Liver (tissue), 8 donors: ENCODE measurements at regions not wholly inside any gene's neighbourhood (a gene's known extent, or its start where the extent isn't known, plus 50 kb on each side); places are given as distances from the start of the nearest gene placed in this dataset.

Experiments
- DNase-seq: peaks from one replicate; pipeline ENCODE4 v3.0.0-alpha.2; 2017; ENCODE audit warnings: low spot score
- H3K27ac ChIP-seq, 2 donors: one replicate each; pipeline ENCODE4 v1.7.0; 2013; ENCODE audit warnings: inconsistent platforms in 2 of 2, low read length in 2 of 2, control low read depth in 1 of 2, low read depth in 1 of 2, mild to moderate bottlenecking in 1 of 2
- H3K27me3 ChIP-seq, 4 donors: one replicate each; pipeline versions ENCODE4 v1.6.1 to v1.7.0; 2013; ENCODE audit warnings: low read length in 3 of 4, inconsistent platforms in 1 of 4, mild to moderate bottlenecking in 1 of 4, moderate library complexity in 1 of 4; ENCODE audit not compliant: control insufficient read depth in 4 of 4, insufficient read depth in 4 of 4
- H3K36me3 ChIP-seq, 4 donors: one replicate each; pipeline versions ENCODE4 v1.6.1 to v1.7.0; 2013; ENCODE audit warnings: low read length in 3 of 4, mild to moderate bottlenecking in 3 of 4, low read depth in 1 of 4, moderate library complexity in 1 of 4; ENCODE audit not compliant: control insufficient read depth in 4 of 4, insufficient read depth in 3 of 4
- H3K4me1 ChIP-seq, 4 donors: one replicate each; pipeline versions ENCODE4 v1.6.1 to v1.7.0; 2013; ENCODE audit warnings: low read length in 3 of 4, mild to moderate bottlenecking in 3 of 4, moderate library complexity in 1 of 4; ENCODE audit not compliant: control insufficient read depth in 4 of 4, insufficient read depth in 4 of 4
- H3K4me3 ChIP-seq, 3 donors: one replicate each; pipeline versions ENCODE4 v1.6.1 to v1.7.0; 2013; ENCODE audit warnings: low read length in 3 of 3, control low read depth in 1 of 3, low read depth in 1 of 3, mild to moderate bottlenecking in 1 of 3
- H3K9ac ChIP-seq, 2 donors: one replicate each; pipeline ENCODE4 v1.7.0; 2013; ENCODE audit warnings: low read length in 2 of 2, mild to moderate bottlenecking in 2 of 2, moderate library complexity in 2 of 2, control low read depth in 1 of 2, low read depth in 1 of 2
- H3K9me3 ChIP-seq, 4 donors: one replicate each; pipeline versions ENCODE4 v1.6.1 to v1.7.0; 2013; ENCODE audit warnings: low read length in 3 of 4; ENCODE audit not compliant: control insufficient read depth in 4 of 4
- ATF3 ChIP-seq: IDR thresholded peaks from 2 replicates; pipeline ENCODE4 v1.6.1; 2016; ENCODE audit warnings: antibody characterized with exemption
- CTCF ChIP-seq: fragments of 150-350 bp; IDR thresholded peaks from 2 replicates; pipeline ENCODE4 v1.5.1; 2017; ENCODE audit warnings: improper control_type of control experiment, low read depth, low read length; ENCODE audit not compliant: missing input control
- FOXA2 ChIP-seq: IDR thresholded peaks from 2 replicates; pipeline ENCODE4 v1.6.1; 2016; ENCODE audit warnings: antibody characterized with exemption
- GABPA ChIP-seq, 2 donors: IDR thresholded peaks in 1 of 2; conservative IDR thresholded peaks in 1 of 2; 2 replicates each; pipeline ENCODE4 v1.6.1; 2016; ENCODE audit warnings: antibody characterized with exemption in 2 of 2, mild to moderate bottlenecking in 1 of 2, moderate library complexity in 1 of 2
- HNF4A ChIP-seq, 2 donors: conservative IDR thresholded peaks; 2 replicates each; pipeline ENCODE4 v1.6.1; 2016; ENCODE audit warnings: antibody characterized with exemption in 2 of 2, mild to moderate bottlenecking in 2 of 2
- NR2F2 ChIP-seq: IDR thresholded peaks from 2 replicates; pipeline ENCODE4 v1.6.1; 2016; ENCODE audit warnings: antibody characterized with exemption
- RAD21 ChIP-seq, 2 donors: IDR thresholded peaks; 2 replicates each; pipeline ENCODE4 v1.6.1; 2016; ENCODE audit warnings: antibody characterized with exemption in 2 of 2, mild to moderate bottlenecking in 2 of 2
- RXRA ChIP-seq, 2 donors: IDR thresholded peaks; 2 replicates each; pipeline ENCODE4 v1.6.1; 2017 to 2018; ENCODE audit warnings: antibody characterized with exemption in 2 of 2, mild to moderate bottlenecking in 1 of 2
- SP1 ChIP-seq: IDR thresholded peaks from 2 replicates; pipeline ENCODE4 v1.6.1; 2018; ENCODE audit warnings: antibody characterized with exemption, mild to moderate bottlenecking
- TAF1 ChIP-seq: conservative IDR thresholded peaks from 2 replicates; pipeline ENCODE4 v1.6.1; 2016; ENCODE audit warnings: antibody characterized with exemption, mild to moderate bottlenecking
- YY1 ChIP-seq: IDR thresholded peaks from 2 replicates; pipeline ENCODE4 v1.6.1; 2016; ENCODE audit warnings: antibody characterized with exemption, mild to moderate bottlenecking
- WGBS: extraction: QIAGEN DNeasy Blood & Tissue Kit; methylation state at CpG from one replicate; pipeline ENCODE4 v1.1.7; 2013; 5-methylcytosine and 5-hydroxymethylcytosine counted together
- TF ChIP-seq, protein P1 (sequence below): IDR thresholded peaks from 2 replicates; pipeline ENCODE4 v1.6.1; 2016; ENCODE audit warnings: antibody characterized with exemption
- donor health status: healthy.
- donor health status: healthy.
- donor health status: healthy.
- donor health status: healthy.
- donor health status: healthy.

DNA sequence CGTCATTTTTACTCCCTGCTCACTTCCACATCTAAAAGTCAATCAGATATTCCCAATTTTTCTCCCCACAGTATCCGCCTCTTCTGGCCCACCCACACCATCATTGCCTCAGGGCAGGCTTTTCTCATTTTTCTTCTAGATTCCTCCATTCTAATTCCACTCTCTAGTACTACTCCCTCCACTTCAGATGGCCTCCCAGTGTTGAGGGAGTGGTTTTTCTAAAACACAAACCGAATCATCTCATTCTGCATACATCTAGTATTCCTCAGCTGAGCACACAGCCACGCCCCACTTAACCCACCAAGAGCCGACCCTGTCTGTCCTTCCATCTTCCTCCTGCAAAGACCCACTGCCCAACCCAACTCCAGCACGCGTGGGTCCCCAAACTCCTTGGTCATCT is 314.9 kb upstream of the NPVF start:
- TF ChIP-seq GABPA (IDR thresholded peaks at IDR 0.05 in 1 of 2, conservative IDR thresholded peaks at IDR 0.05 in 1 of 2) (no peak), NR2F2 (no peak), SP1 (no peak), FOXA2 (no peak), RAD21 (IDR thresholded peaks at IDR 0.05) (no peak), TAF1 (no peak)
- no peaks in the 10 kb centered on the region for H3K36me3 ChIP-seq
- no peaks in the 10 kb centered on the region for H3K4me1 ChIP-seq
- DNase-seq, result no peak
- no peak overlapping the region for H3K9ac ChIP-seq
- H3K4me3 ChIP-seq, result no peak overlapping the region
- WGBS, result 81% methylated on average over 7 of the region's 7 CpGs
- no peaks in the 10 kb centered on the region for H3K9me3 ChIP-seq
- peaks cover 0 to 2% (median 0%) of the 10 kb centered on the region in 4 donors for H3K27me3 ChIP-seq
- no peak overlapping the region for H3K27ac ChIP-seq

DNA sequence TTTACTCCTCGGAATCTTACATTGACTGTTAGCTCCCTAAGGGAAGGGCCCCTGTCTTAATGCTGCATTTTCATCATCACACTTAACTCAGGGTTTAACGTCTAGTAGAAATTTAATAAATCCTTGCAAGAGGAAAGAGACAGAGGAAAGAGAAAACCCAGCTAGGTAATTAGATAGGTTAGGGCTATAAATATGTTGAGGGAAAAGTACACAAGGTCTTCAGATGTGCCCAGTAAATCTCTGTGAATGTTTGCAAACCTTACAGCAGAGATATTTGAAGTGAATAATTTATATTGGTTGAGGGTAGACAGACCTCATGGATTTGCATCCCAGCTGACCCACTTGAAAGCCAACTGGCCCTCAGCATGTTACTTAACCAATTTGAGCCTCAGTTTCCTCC is 315.5 kb upstream of the NPVF start:
- Histone ChIP-seq H3K4me1 (no peaks in the 10 kb centered on the region), H3K36me3 (no peaks in the 10 kb centered on the region), H3K9ac (no peak overlapping the region), H3K9me3 (no peaks in the 10 kb centered on the region), H3K27me3 (peaks cover 0 to 2% (median 0%) of the 10 kb centered on the region in 4 donors), H3K27ac (no peak overlapping the region), H3K4me3 (no peak overlapping the region)
- TF ChIP-seq FOXA2 (no peak), TAF1 (no peak), CTCF (no peak)
- no peak for DNase-seq
- WGBS, result 72% methylated on average over 2 of the region's 2 CpGs

DNA sequence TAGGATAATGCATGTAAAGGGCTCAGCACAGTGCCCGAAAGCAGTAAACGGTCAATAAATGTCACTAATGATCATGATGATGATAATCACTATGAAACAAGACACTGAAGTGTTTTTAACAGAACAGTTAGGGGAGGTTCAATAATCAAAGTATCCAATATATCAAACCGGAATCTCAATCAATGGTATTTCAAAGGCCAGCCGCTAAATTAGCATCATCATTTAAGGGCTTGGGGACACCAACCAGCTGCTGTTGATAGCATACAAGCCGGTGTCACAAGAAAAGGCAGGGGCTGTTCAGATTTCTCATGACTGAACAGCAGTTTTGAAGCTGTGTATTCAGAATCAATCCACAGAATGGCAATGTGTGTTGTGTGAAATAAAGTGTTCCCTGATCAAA is 316.0 kb upstream of the NPVF start:
- Histone ChIP-seq H3K27me3 (peaks cover 0 to 2% (median 0%) of the 10 kb centered on the region in 4 donors), H3K9ac (no peak overlapping the region), H3K36me3 (no peaks in the 10 kb centered on the region), H3K27ac (no peak overlapping the region), H3K4me1 (no peaks in the 10 kb centered on the region), H3K9me3 (no peaks in the 10 kb centered on the region), H3K4me3 (no peak overlapping the region)
- TF ChIP-seq, protein P1, sequence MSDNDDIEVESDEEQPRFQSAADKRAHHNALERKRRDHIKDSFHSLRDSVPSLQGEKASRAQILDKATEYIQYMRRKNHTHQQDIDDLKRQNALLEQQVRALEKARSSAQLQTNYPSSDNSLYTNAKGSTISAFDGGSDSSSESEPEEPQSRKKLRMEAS, result no peak
- no peak for TF ChIP-seq HNF4A (conservative IDR thresholded peaks at IDR 0.05)
- TF ChIP-seq GABPA (IDR thresholded peaks at IDR 0.05 in 1 of 2, conservative IDR thresholded peaks at IDR 0.05 in 1 of 2), result no peak
- no peak for DNase-seq
- WGBS, result 87% methylated on average over 5 of the region's 5 CpGs

GRCh38 chr7:25545124-25546008 is 317.1 kb upstream of the NPVF start:
- WGBS, result 67% methylated on average over 7 of the region's 7 CpGs
- H3K27me3 ChIP-seq, result peaks cover 0 to 2% (median 0%) of the 10 kb centered on the region in 4 donors
- DNase-seq, result no peak
- no peak overlapping the region for H3K4me3 ChIP-seq
- H3K9ac ChIP-seq, result no peak overlapping the region
- no peaks in the 10 kb centered on the region for H3K9me3 ChIP-seq
- H3K4me1 ChIP-seq, result no peaks in the 10 kb centered on the region
- H3K27ac ChIP-seq, result no peak overlapping the region
- H3K36me3 ChIP-seq, result no peaks in the 10 kb centered on the region
- TF ChIP-seq RXRA (IDR thresholded peaks at IDR 0.05), result no peak
- TF ChIP-seq ATF3, result no peak
- no peak for TF ChIP-seq YY1
- no peak for TF ChIP-seq NR2F2
- TF ChIP-seq HNF4A (conservative IDR thresholded peaks at IDR 0.05), result no peak
- no peak for TF ChIP-seq CTCF
- TF ChIP-seq, protein P1, result no peak
- TF ChIP-seq SP1, result no peak
- TF ChIP-seq FOXA2, result no peak
